ENCODE measurements at regions not wholly inside any gene's neighbourhood (a gene's known extent, or its start where the extent isn't known, plus 50 kb on each side); places are given as distances from the start of the nearest gene placed in this dataset.

DNA sequence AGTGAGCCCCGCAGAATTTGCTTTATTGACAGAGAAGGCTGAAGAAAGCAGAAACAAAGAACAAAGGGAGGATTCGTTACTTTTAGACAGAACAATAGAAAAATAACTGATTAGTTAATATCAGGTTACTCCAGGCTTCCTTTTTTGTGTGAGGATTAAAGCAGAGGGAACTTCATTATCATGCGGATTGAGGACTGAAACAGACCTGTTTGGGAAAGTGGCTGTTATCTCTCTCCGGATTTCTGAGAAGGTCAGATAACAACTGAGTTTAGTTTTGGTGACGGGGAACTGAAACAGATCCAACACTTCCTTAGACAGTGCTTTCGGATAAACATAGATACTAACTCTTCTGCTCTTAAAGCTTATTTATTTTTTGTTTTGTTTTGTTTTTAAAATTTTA lies 246.4 kb upstream of the ZNF507 start:
- no peaks in the 10 kb centered on the region for H3K36me3 ChIP-seq (ENCODE audit: control insufficient read depth in 1 of 2, insufficient read depth in 2 of 2, low read length in 2 of 2)
- peaks cover 4% of the 10 kb centered on the region for H3K9me3 ChIP-seq (ENCODE audit: insufficient read depth, low read depth, low read length)
- whole genome bisulfite sequencing (ENCODE audit: extremely low coverage, insufficient coverage, insufficient read length): no CpG with 5 or more reads among the region's 6 CpGs
- H3K27ac ChIP-seq (ENCODE audit: low read depth, low read length): no peak overlapping the region
- no peak overlapping the region for H2BK5ac ChIP-seq (ENCODE audit: low read depth, low read length, poor library complexity)
- no peak overlapping the region for H3K4ac ChIP-seq (ENCODE audit: low read depth, low read length)
- no peak overlapping the region for H3K4me2 ChIP-seq (ENCODE audit: low read length)
- H3K27me3 ChIP-seq (ENCODE audit: insufficient read depth, low read length): no peaks in the 10 kb centered on the region
- no peaks in the 10 kb centered on the region for H3K4me1 ChIP-seq (ENCODE audit: control insufficient read depth in 1 of 2, insufficient read depth in 2 of 2, low read length in 2 of 2)
- no peak overlapping the region for H4K91ac ChIP-seq (ENCODE audit: low read depth, low read length)
- H2AK5ac ChIP-seq (ENCODE audit: low read length): no peak overlapping the region
- no peak overlapping the region for H3K23ac ChIP-seq (ENCODE audit: low read length)
- H4K8ac ChIP-seq (ENCODE audit: low read depth, low read length): no peak overlapping the region
- no peak overlapping the region for H3K14ac ChIP-seq (ENCODE audit: low read length)
- no peak overlapping the region for H2BK120ac ChIP-seq (ENCODE audit: insufficient read depth, low read length, poor library complexity)
- H3K18ac ChIP-seq (ENCODE audit: low read length): no peak overlapping the region
- H4K12ac ChIP-seq (ENCODE audit: low read depth, low read length): no peak overlapping the region
- no peak overlapping the region for H2BK12ac ChIP-seq (ENCODE audit: low read length)
- H3K79me2 ChIP-seq (ENCODE audit: control insufficient read depth, insufficient read depth, low read length, poor library complexity): no peaks in the 10 kb centered on the region
- no peak overlapping the region for H2AFZ ChIP-seq (ENCODE audit: insufficient read depth, low read length, poor library complexity)
- no peaks in the 10 kb centered on the region for H3K79me1 ChIP-seq (ENCODE audit: low read length)
- H3K4me3 ChIP-seq (ENCODE audit: low read depth, low read length): no peak overlapping the region
- no peak for DNase-seq
- H3K9ac ChIP-seq (ENCODE audit: low read length): no peak overlapping the region

DNA sequence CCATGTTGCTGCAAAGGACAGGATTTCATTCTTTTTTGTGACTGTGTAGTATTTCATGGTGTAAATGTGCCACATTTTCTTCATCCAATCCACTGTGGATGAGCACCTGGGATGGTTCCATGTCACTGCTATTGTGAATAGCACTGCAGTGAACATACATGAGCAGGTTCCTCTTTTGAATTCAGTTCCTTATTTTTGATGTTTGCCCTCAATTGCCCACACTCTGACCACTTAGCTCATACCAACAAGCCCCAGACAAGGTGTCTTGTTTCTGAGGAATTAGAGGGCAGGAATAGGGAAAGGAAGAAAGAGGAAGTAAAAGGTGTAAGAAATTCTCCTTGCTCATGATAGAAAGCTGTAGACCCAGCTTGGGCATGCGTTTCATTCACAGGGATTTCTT lies 244.2 kb upstream of the ZNF507 start:
- H2AK5ac ChIP-seq (ENCODE audit: low read length): no peak overlapping the region
- H3K18ac ChIP-seq (ENCODE audit: low read length): no peak overlapping the region
- no peak overlapping the region for H2AFZ ChIP-seq (ENCODE audit: insufficient read depth, low read length, poor library complexity)
- no peak overlapping the region for H3K14ac ChIP-seq (ENCODE audit: low read length)
- H2BK12ac ChIP-seq (ENCODE audit: low read length): no peak overlapping the region
- no peaks in the 10 kb centered on the region for H3K4me1 ChIP-seq (ENCODE audit: control insufficient read depth in 1 of 2, insufficient read depth in 2 of 2, low read length in 2 of 2)
- no peak overlapping the region for H3K4me2 ChIP-seq (ENCODE audit: low read length)
- H3K27me3 ChIP-seq (ENCODE audit: insufficient read depth, low read length): no peaks in the 10 kb centered on the region
- H3K9ac ChIP-seq (ENCODE audit: low read length): no peak overlapping the region
- H4K91ac ChIP-seq (ENCODE audit: low read depth, low read length): no peak overlapping the region
- no peak overlapping the region for H3K4ac ChIP-seq (ENCODE audit: low read depth, low read length)
- H2BK5ac ChIP-seq (ENCODE audit: low read depth, low read length, poor library complexity): no peak overlapping the region
- no CpG with 5 or more reads among the region's 1 CpG for WGBS (ENCODE audit: extremely low coverage, insufficient coverage, insufficient read length)
- H3K79me1 ChIP-seq (ENCODE audit: low read length): no peaks in the 10 kb centered on the region
- no peak overlapping the region for H3K4me3 ChIP-seq (ENCODE audit: low read depth, low read length)
- no peak overlapping the region for H3K27ac ChIP-seq (ENCODE audit: low read depth, low read length)
- H4K8ac ChIP-seq (ENCODE audit: low read depth, low read length): no peak overlapping the region
- H2BK120ac ChIP-seq (ENCODE audit: insufficient read depth, low read length, poor library complexity): no peak overlapping the region
- no peak overlapping the region for H3K23ac ChIP-seq (ENCODE audit: low read length)
- DNase-seq: no peak
- H3K79me2 ChIP-seq (ENCODE audit: control insufficient read depth, insufficient read depth, low read length, poor library complexity): no peaks in the 10 kb centered on the region
- no peaks in the 10 kb centered on the region for H3K36me3 ChIP-seq (ENCODE audit: control insufficient read depth in 1 of 2, insufficient read depth in 2 of 2, low read length in 2 of 2)
- H4K12ac ChIP-seq (ENCODE audit: low read depth, low read length): no peak overlapping the region
- H3K9me3 ChIP-seq (ENCODE audit: insufficient read depth, low read depth, low read length): peaks cover 4% of the 10 kb centered on the region

DNA sequence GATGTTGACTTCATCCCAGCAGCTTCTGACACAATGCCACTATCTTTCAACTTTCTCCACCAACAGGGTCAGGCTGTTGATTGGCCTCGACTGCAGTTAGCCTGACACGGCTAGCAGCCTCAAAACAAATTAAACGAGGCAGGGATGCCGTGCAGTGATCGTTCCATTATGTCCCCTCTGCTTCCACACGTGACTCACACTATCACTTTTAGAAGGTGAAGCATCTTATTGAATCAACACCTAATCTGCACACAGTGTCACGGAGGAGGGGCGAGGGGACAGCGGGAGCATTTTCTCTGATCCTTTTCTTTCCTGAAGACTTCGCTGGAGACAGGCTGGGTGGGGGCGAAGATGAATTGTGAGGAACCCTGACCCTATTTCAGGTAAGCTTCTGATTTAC lies 241.9 kb upstream of the ZNF507 start:
- Histone ChIP-seq H3K18ac (ENCODE audit: low read length) (no peak overlapping the region), H3K4ac (ENCODE audit: low read depth, low read length) (no peak overlapping the region), H3K4me3 (ENCODE audit: low read depth, low read length) (no peak overlapping the region), H4K91ac (ENCODE audit: low read depth, low read length) (no peak overlapping the region), H3K27me3 (ENCODE audit: insufficient read depth, low read length) (no peaks in the 10 kb centered on the region), H3K4me1 (ENCODE audit: control insufficient read depth in 1 of 2, insufficient read depth in 2 of 2, low read length in 2 of 2) (no peaks in the 10 kb centered on the region), H3K23ac (ENCODE audit: low read length) (no peak overlapping the region), H3K79me1 (ENCODE audit: low read length) (no peaks in the 10 kb centered on the region), H3K79me2 (ENCODE audit: control insufficient read depth, insufficient read depth, low read length, poor library complexity) (no peaks in the 10 kb centered on the region), H3K9me3 (ENCODE audit: insufficient read depth, low read depth, low read length) (peaks cover 5% of the 10 kb centered on the region), H2AFZ (ENCODE audit: insufficient read depth, low read length, poor library complexity) (no peak overlapping the region), H4K12ac (ENCODE audit: low read depth, low read length) (no peak overlapping the region), H3K9ac (ENCODE audit: low read length) (no peak overlapping the region), H3K36me3 (ENCODE audit: control insufficient read depth in 1 of 2, insufficient read depth in 2 of 2, low read length in 2 of 2) (no peaks in the 10 kb centered on the region), H2BK120ac (ENCODE audit: insufficient read depth, low read length, poor library complexity) (no peak overlapping the region), H2BK12ac (ENCODE audit: low read length) (no peak overlapping the region), H2BK5ac (ENCODE audit: low read depth, low read length, poor library complexity) (no peak overlapping the region), H2AK5ac (ENCODE audit: low read length) (no peak overlapping the region), H4K8ac (ENCODE audit: low read depth, low read length) (no peak overlapping the region), H3K27ac (ENCODE audit: low read depth, low read length) (no peak overlapping the region), H3K14ac (ENCODE audit: low read length) (no peak overlapping the region), H3K4me2 (ENCODE audit: low read length) (no peak overlapping the region)
- DNase-seq: no peak
- no CpG with 5 or more reads among the region's 11 CpGs for WGBS (ENCODE audit: extremely low coverage, insufficient coverage, insufficient read length)

DNA sequence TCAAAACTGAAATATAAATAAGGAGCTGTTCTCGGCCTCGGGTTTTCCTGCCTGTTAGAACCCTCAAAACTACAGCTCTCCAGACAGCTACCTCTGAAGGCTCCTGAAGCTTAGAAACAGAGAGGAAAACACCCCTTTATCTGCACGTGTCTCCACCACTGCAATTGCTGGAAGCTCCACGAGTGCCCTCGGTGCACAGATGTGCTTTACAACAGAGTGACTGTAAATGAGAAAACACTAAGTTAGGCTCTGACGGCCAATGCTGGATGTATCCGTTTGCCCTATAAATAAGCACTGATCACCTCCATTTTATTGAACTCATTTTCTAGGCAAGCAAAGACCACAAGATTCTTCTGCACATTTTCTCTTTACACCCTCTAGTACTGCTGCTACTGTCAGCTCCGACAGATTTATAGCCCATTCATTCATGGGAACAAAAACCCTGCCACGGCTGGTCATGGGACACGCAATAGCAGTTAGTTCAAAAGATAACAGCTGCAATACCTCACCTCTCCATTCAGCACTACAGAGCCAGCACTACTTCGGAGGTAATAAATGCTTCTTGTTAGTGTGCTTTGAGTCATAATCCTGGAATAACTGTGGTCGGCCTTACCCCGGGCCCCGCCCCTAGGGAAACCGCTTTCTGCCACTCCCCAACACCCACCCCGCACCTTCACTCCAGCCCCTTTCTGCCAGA lies 241.1 kb upstream of the ZNF507 start:
- H4K8ac ChIP-seq (ENCODE audit: low read depth, low read length): no peak overlapping the region
- H3K9ac ChIP-seq (ENCODE audit: low read length): no peak overlapping the region
- no peak overlapping the region for H2AK5ac ChIP-seq (ENCODE audit: low read length)
- DNase-seq: no peak
- no peak overlapping the region for H3K14ac ChIP-seq (ENCODE audit: low read length)
- no peak overlapping the region for H2BK5ac ChIP-seq (ENCODE audit: low read depth, low read length, poor library complexity)
- no peaks in the 10 kb centered on the region for H3K4me1 ChIP-seq (ENCODE audit: control insufficient read depth in 1 of 2, insufficient read depth in 2 of 2, low read length in 2 of 2)
- no peak overlapping the region for H3K23ac ChIP-seq (ENCODE audit: low read length)
- H3K27ac ChIP-seq (ENCODE audit: low read depth, low read length): no peak overlapping the region
- WGBS (ENCODE audit: extremely low coverage, insufficient coverage, insufficient read length): no CpG with 5 or more reads among the region's 16 CpGs
- H3K9me3 ChIP-seq (ENCODE audit: insufficient read depth, low read depth, low read length): peaks cover 4% of the 10 kb centered on the region
- H3K36me3 ChIP-seq (ENCODE audit: control insufficient read depth in 1 of 2, insufficient read depth in 2 of 2, low read length in 2 of 2): no peaks in the 10 kb centered on the region
- no peak overlapping the region for H2BK120ac ChIP-seq (ENCODE audit: insufficient read depth, low read length, poor library complexity)
- no peak overlapping the region for H3K4me2 ChIP-seq (ENCODE audit: low read length)
- H2BK12ac ChIP-seq (ENCODE audit: low read length): no peak overlapping the region
- H4K12ac ChIP-seq (ENCODE audit: low read depth, low read length): no peak overlapping the region
- no peak overlapping the region for H4K91ac ChIP-seq (ENCODE audit: low read depth, low read length)
- H3K79me1 ChIP-seq (ENCODE audit: low read length): no peaks in the 10 kb centered on the region
- no peaks in the 10 kb centered on the region for H3K27me3 ChIP-seq (ENCODE audit: insufficient read depth, low read length)
- H2AFZ ChIP-seq (ENCODE audit: insufficient read depth, low read length, poor library complexity): no peak overlapping the region
- H3K18ac ChIP-seq (ENCODE audit: low read length): no peak overlapping the region
- H3K4ac ChIP-seq (ENCODE audit: low read depth, low read length): no peak overlapping the region
- H3K4me3 ChIP-seq (ENCODE audit: low read depth, low read length): no peak overlapping the region
- H3K79me2 ChIP-seq (ENCODE audit: control insufficient read depth, insufficient read depth, low read length, poor library complexity): no peaks in the 10 kb centered on the region
